ENCODE measurements at regions not wholly inside any gene's neighbourhood (a gene's known extent, or its start where the extent isn't known, plus 50 kb on each side); places are given as distances from the start of the nearest gene placed in this dataset.

GRCh38 chr12:38118632-38119031 is 197.9 kb upstream of the ALG10B start:
- no peak for TF ChIP-seq CTCF (IDR thresholded peaks at IDR 0.05; ENCODE audit: poor library complexity)
- TF ChIP-seq EZH2 (IDR thresholded peaks at IDR 0.05; ENCODE audit: borderline replicate concordance) = no peak
- no peak for TF ChIP-seq EZH2phosphoT487 (IDR thresholded peaks at IDR 0.05; ENCODE audit: low read depth, severe bottlenecking, unreplicated experiment)
